Activated CD4-positive, CD25-positive, alpha-beta regulatory T cell treated with anti-CD3 and anti-CD28 coated beads, Interleukin-2, amount 50 U/mL, for 16 hours (primary cell): ENCODE measurements at regions not wholly inside any gene's neighbourhood (a gene's known extent, or its start where the extent isn't known, plus 50 kb on each side); places are given as distances from the start of the nearest gene placed in this dataset.

Source experiments
- DNase-seq: peaks from one replicate; pipeline ENCODE4 v3.0.0-alpha.2; 2020; ENCODE audit warnings: low read depth, low spot score

DNA sequence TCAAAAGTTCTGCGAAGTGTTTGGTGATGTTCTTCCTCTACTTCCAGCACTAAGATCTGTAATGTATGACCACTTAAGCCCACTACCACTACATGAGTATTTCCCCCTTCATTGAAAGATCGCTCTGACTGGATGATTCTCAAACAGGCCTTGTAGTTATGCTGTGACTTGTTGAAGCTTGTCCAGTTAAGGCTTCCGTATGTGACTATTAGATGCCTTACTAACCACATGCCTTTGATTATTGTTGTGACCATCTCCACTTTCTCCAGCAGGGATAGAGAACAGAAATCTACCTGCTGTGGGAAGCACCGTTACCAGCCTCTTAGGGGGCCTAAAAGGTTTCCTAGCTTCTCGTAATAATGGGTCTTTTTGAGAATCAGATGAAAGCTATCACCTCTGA, 81.1 kb downstream of the NOC3L start:
- no peak for DNase-seq

DNA sequence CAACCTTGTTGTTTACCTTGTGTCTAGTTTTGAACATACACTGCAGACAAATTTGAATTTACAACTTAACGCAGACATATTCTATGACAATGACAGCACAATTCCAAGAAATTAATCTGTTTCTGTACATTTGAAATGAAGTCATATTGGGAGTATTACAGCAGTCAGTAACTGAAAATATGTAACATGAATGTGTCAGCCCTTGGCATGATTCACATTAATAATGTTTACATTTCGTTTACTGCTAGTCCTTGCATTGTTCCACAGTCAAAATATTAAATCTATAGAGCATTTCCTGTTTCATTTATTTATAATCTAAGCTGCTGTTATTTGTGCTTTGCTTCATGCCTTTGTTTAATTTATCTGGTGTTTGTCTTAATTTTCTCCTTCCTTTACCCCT, 80.4 kb downstream of the NOC3L start:
- no peak for DNase-seq
